T-helper 17 cell (primary cell): ENCODE measurements at regions not wholly inside any gene's neighbourhood (a gene's known extent, or its start where the extent isn't known, plus 50 kb on each side); places are given as distances from the start of the nearest gene placed in this dataset.

Experiments used
- ATAC-seq: fragments of 150-1000 bp; cut with Tn5 transposase; 2 replicates; pipeline ENCODE4 v1.10.0; 2021; ENCODE audit warnings: mild to moderate bottlenecking, moderate library complexity
- DNase-seq, 3 donors: peaks; one replicate each; pipeline versions ENCODE4 v3.0.0 to v3.0.0-alpha.2; 2020 to 2021
- H3K9me3 ChIP-seq: one replicate; pipeline ENCODE4 v1.7.0; 2013; ENCODE audit warnings: low read length, mild to moderate bottlenecking; ENCODE audit not compliant: control insufficient read depth, poor library complexity, severe bottlenecking
- H3K27ac Mint-ChIP-seq: one replicate; pipeline ENCODE4 v1.8.0; 2022; ENCODE audit warnings: mild to moderate bottlenecking, moderate library complexity, mixed read lengths
- H3K27me3 Mint-ChIP-seq: one replicate; pipeline ENCODE4 v1.8.0; 2022; ENCODE audit warnings: mixed read lengths
- H3K36me3 Mint-ChIP-seq: one replicate; pipeline ENCODE4 v1.8.0; 2022; ENCODE audit warnings: low read depth, mixed read lengths
- H3K4me1 Mint-ChIP-seq: one replicate; pipeline ENCODE4 v1.8.0; 2022; ENCODE audit warnings: mild to moderate bottlenecking, mixed read lengths
- H3K4me3 Mint-ChIP-seq: one replicate; pipeline ENCODE4 v1.8.0; 2022; ENCODE audit warnings: mild to moderate bottlenecking, moderate library complexity, mixed read lengths

- Mint-ChIP-seq H3K36me3 (no peaks in the 10 kb centered on the region), H3K4me1 (peaks cover 7% of the 10 kb centered on the region), H3K27ac (peak overlapping the region; percentile 75), H3K27me3 (no peaks in the 10 kb centered on the region), H3K4me3 (peak overlapping the region; percentile 41)
- peak; percentile 33 for ATAC-seq
- no peaks in the 10 kb centered on the region for H3K9me3 ChIP-seq
- DNase-seq, result no peak
These were observed 140.4 kb upstream of the PRSS1 start for GRCh38 chr7:142608630-142609428.

GRCh38 chr7:142607351-142607750, 141.9 kb upstream of the PRSS1 start:
- ATAC-seq (no peak), DNase-seq (no peak)
- no peaks in the 10 kb centered on the region for H3K9me3 ChIP-seq
- Mint-ChIP-seq H3K36me3 (no peaks in the 10 kb centered on the region), H3K27me3 (no peaks in the 10 kb centered on the region), H3K27ac (no peak overlapping the region), H3K4me3 (no peak overlapping the region), H3K4me1 (peaks cover 7% of the 10 kb centered on the region)

GRCh38 chr7:142606081-142606480, 143.2 kb upstream of the PRSS1 start:
- H3K27ac Mint-ChIP-seq, result no peak overlapping the region
- H3K27me3 Mint-ChIP-seq, result no peaks in the 10 kb centered on the region
- no peak overlapping the region for H3K4me3 Mint-ChIP-seq
- no peaks in the 10 kb centered on the region for H3K36me3 Mint-ChIP-seq
- H3K4me1 Mint-ChIP-seq, result peaks cover 7% of the 10 kb centered on the region
- no peaks in the 10 kb centered on the region for H3K9me3 ChIP-seq
- no peak for DNase-seq
- no peak for ATAC-seq

- Mint-ChIP-seq H3K36me3 (no peaks in the 10 kb centered on the region), H3K4me3 (no peak overlapping the region), H3K27me3 (no peaks in the 10 kb centered on the region), H3K27ac (peak overlapping the region; percentile 79), H3K4me1 (peaks cover 7% of the 10 kb centered on the region)
- ATAC-seq (no peak), DNase-seq (no peak)
- H3K9me3 ChIP-seq, result no peaks in the 10 kb centered on the region
These were observed 144.6 kb upstream of the PRSS1 start for GRCh38 chr7:142604671-142605070.

GRCh38 chr7:142603870-142604448, 145.3 kb upstream of the PRSS1 start:
- H3K4me3 Mint-ChIP-seq, result no peak overlapping the region
- H3K9me3 ChIP-seq, result no peaks in the 10 kb centered on the region
- H3K27ac Mint-ChIP-seq, result peak overlapping the region; percentile 79
- no peaks in the 10 kb centered on the region for H3K27me3 Mint-ChIP-seq
- DNase-seq (peak in 2 of 3 donors; percentile 14 to 21), ATAC-seq (peak; percentile 68)
- no peaks in the 10 kb centered on the region for H3K36me3 Mint-ChIP-seq
- H3K4me1 Mint-ChIP-seq, result peaks cover 4% of the 10 kb centered on the region

GRCh38 chr7:142602756-142603155, 146.5 kb upstream of the PRSS1 start:
- DNase-seq, result no peak
- H3K27me3 Mint-ChIP-seq, result peaks cover under 1% of the 10 kb centered on the region
- no peak for ATAC-seq
- H3K36me3 Mint-ChIP-seq, result no peaks in the 10 kb centered on the region
- H3K27ac Mint-ChIP-seq, result no peak overlapping the region
- peaks cover 3% of the 10 kb centered on the region for H3K4me1 Mint-ChIP-seq
- no peak overlapping the region for H3K4me3 Mint-ChIP-seq
- H3K9me3 ChIP-seq, result no peaks in the 10 kb centered on the region

GRCh38 chr7:142602183-142602582, 147.1 kb upstream of the PRSS1 start:
- ATAC-seq, result no peak
- no peak overlapping the region for H3K4me3 Mint-ChIP-seq
- H3K9me3 ChIP-seq, result no peaks in the 10 kb centered on the region
- no peaks in the 10 kb centered on the region for H3K36me3 Mint-ChIP-seq
- H3K27ac Mint-ChIP-seq, result no peak overlapping the region
- H3K4me1 Mint-ChIP-seq, result no peaks in the 10 kb centered on the region
- no peak for DNase-seq
- peaks cover 6% of the 10 kb centered on the region for H3K27me3 Mint-ChIP-seq

- no peaks in the 10 kb centered on the region for H3K4me1 Mint-ChIP-seq
- no peak overlapping the region for H3K4me3 Mint-ChIP-seq
- H3K9me3 ChIP-seq, result no peaks in the 10 kb centered on the region
- ATAC-seq (no peak), DNase-seq (no peak)
- peaks cover 6% of the 10 kb centered on the region for H3K27me3 Mint-ChIP-seq
- H3K36me3 Mint-ChIP-seq, result no peaks in the 10 kb centered on the region
- no peak overlapping the region for H3K27ac Mint-ChIP-seq
These were observed 151.0 kb upstream of the PRSS1 start for GRCh38 chr7:142598297-142598696.

- Mint-ChIP-seq H3K27me3 (peaks cover 6% of the 10 kb centered on the region), H3K4me3 (no peak overlapping the region), H3K36me3 (no peaks in the 10 kb centered on the region), H3K27ac (no peak overlapping the region), H3K4me1 (no peaks in the 10 kb centered on the region)
- ATAC-seq (no peak), DNase-seq (no peak)
- H3K9me3 ChIP-seq, result no peaks in the 10 kb centered on the region
These were observed 151.7 kb upstream of the PRSS1 start for GRCh38 chr7:142597547-142597946.

- no peaks in the 10 kb centered on the region for H3K4me1 Mint-ChIP-seq
- H3K27me3 Mint-ChIP-seq, result peaks cover 6% of the 10 kb centered on the region
- ATAC-seq, result no peak
These were observed 153.3 kb upstream of the PRSS1 start for GRCh38 chr7:142595816-142596516.

GRCh38 chr7:142594078-142594477, 155.2 kb upstream of the PRSS1 start:
- Mint-ChIP-seq H3K36me3 (no peaks in the 10 kb centered on the region), H3K4me1 (no peaks in the 10 kb centered on the region), H3K27ac (no peak overlapping the region), H3K27me3 (peaks cover 6% of the 10 kb centered on the region), H3K4me3 (no peak overlapping the region)
- H3K9me3 ChIP-seq, result no peaks in the 10 kb centered on the region
- ATAC-seq (no peak), DNase-seq (no peak)

More at GRCh38 chr7:142595816-142596516, 153.3 kb upstream of the PRSS1 start:
- DNase-seq, result no peak
- H3K27ac Mint-ChIP-seq, result no peak overlapping the region
- no peak overlapping the region for H3K4me3 Mint-ChIP-seq
- no peaks in the 10 kb centered on the region for H3K9me3 ChIP-seq
- no peaks in the 10 kb centered on the region for H3K36me3 Mint-ChIP-seq

- no peaks in the 10 kb centered on the region for H3K9me3 ChIP-seq
- Mint-ChIP-seq H3K36me3 (no peaks in the 10 kb centered on the region), H3K27me3 (peaks cover 6% of the 10 kb centered on the region), H3K4me1 (no peaks in the 10 kb centered on the region), H3K4me3 (no peak overlapping the region), H3K27ac (no peak overlapping the region)
- no peak for DNase-seq
- no peak for ATAC-seq
These were observed 156.2 kb upstream of the PRSS1 start for GRCh38 chr7:142593106-142593505.

- Mint-ChIP-seq H3K36me3 (no peaks in the 10 kb centered on the region), H3K4me1 (no peaks in the 10 kb centered on the region), H3K4me3 (no peak overlapping the region), H3K27me3 (peaks cover 4% of the 10 kb centered on the region), H3K27ac (no peak overlapping the region)
- ATAC-seq, result no peak
- no peaks in the 10 kb centered on the region for H3K9me3 ChIP-seq
- DNase-seq, result no peak
These were observed 156.6 kb upstream of the PRSS1 start for GRCh38 chr7:142592664-142593063.
